Lower leg skin (tissue), 3 donors: ENCODE measurements at regions not wholly inside any gene's neighbourhood (a gene's known extent, or its start where the extent isn't known, plus 50 kb on each side); places are given as distances from the start of the nearest gene placed in this dataset.

ENCODE experiments used
- POLR2A ChIP-seq, 2 donors: fragments of 450-650 bp; IDR thresholded peaks; one replicate each; pipeline ENCODE4 v1.6.1; 2016 to 2017; ENCODE audit warnings: antibody characterized with exemption in 2 of 2, mild to moderate bottlenecking in 1 of 2, moderate library complexity in 1 of 2
- TF ChIP-seq, protein P1 (sequence below), 3 donors: fragments of 450-650 bp; IDR thresholded peaks; one replicate each; pipeline ENCODE4 v1.5.1; 2016; ENCODE audit warnings: antibody characterized with exemption in 3 of 3, mild to moderate bottlenecking in 3 of 3, moderate library complexity in 2 of 3

DNA sequence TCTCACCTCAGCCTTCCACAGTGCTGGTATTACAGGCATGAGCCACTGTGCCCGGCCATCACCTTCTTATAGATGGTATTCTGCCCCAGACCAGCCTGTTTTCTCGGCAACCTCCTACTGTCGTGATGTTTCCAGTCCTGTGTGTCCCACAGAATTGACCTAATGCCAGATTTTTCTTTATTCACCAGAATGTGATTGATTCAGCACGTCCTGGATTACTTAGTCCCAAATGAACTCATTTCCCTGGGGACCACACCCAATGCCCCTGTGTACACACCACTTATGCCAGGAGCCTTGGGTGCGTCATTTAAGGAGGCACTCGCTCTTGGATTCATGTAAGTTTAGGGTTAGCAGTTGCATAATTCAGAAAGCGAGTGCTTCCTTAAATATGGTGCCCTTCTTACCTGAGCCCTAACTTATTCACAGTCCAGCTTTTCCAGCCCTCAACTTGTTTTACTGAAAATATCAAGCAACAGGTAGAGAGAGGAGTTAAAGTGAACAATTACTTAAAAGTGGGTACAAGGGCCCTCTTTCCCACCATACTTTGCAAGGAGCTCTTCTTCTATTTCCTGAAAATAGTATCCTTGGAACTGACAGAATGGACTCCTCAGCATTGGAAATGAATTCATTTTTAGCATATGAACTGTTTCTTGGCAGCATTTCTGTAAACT lies 64.6 kb upstream of the UBE2E1 start:
- TF ChIP-seq, protein P1, sequence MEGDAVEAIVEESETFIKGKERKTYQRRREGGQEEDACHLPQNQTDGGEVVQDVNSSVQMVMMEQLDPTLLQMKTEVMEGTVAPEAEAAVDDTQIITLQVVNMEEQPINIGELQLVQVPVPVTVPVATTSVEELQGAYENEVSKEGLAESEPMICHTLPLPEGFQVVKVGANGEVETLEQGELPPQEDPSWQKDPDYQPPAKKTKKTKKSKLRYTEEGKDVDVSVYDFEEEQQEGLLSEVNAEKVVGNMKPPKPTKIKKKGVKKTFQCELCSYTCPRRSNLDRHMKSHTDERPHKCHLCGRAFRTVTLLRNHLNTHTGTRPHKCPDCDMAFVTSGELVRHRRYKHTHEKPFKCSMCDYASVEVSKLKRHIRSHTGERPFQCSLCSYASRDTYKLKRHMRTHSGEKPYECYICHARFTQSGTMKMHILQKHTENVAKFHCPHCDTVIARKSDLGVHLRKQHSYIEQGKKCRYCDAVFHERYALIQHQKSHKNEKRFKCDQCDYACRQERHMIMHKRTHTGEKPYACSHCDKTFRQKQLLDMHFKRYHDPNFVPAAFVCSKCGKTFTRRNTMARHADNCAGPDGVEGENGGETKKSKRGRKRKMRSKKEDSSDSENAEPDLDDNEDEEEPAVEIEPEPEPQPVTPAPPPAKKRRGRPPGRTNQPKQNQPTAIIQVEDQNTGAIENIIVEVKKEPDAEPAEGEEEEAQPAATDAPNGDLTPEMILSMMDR (IDR thresholded peaks at IDR 0.05) = no peak
- no peak for TF ChIP-seq POLR2A (IDR thresholded peaks at IDR 0.05)
